OCI-LY3 (cell line): ENCODE measurements at regions not wholly inside any gene's neighbourhood (a gene's known extent, or its start where the extent isn't known, plus 50 kb on each side); places are given as distances from the start of the nearest gene placed in this dataset.
"Not testable (repeated sequence)": the region's sequence is repeated elsewhere in the genome, so short reads cannot be mapped to it uniquely, and the experiment has no call there.

Experiments used
- H2AFZ ChIP-seq: fragments of 200-600, 300-600 bp; shearing (Covaris generic); 2 replicates; pipeline ENCODE4 v1.6.0; 2014; ENCODE audit warnings: antibody characterized with exemption, low read depth, low read length
- H3K27ac ChIP-seq: fragments of 200-600, 300-600 bp; sonication (generic); 2 replicates; pipeline ENCODE4 v1.5.1; 2014; ENCODE audit warnings: mild to moderate bottlenecking, low read length, moderate library complexity, mixed read lengths
- H3K27me3 ChIP-seq: fragments of 200-600, 300-600 bp; sonication (generic); 2 replicates; pipeline ENCODE4 v1.6.1; 2014; ENCODE audit warnings: low read depth, low read length, mixed read lengths
- H3K36me3 ChIP-seq: fragments of 200-600, 300-600 bp; sonication (generic); replicated peaks from 2 replicates; pipeline ENCODE3; 2014; ENCODE audit warnings: low read depth, low read length, mixed read lengths
- H3K4me1 ChIP-seq: fragments of 300-600, 200-600 bp; sonication (generic); 2 replicates; pipeline ENCODE4 v1.6.1; 2014; ENCODE audit warnings: low read length, mixed read lengths
- H3K4me2 ChIP-seq: fragments of 200-600, 300-600 bp; sonication (generic); 2 replicates; pipeline ENCODE4 v1.6.1; 2014; ENCODE audit warnings: low read length, mixed read lengths
- H3K4me3 ChIP-seq: fragments of 300-600, 200-600 bp; sonication (generic); 2 replicates; pipeline ENCODE4 v1.5.1; 2014; ENCODE audit warnings: antibody characterized with exemption, mild to moderate bottlenecking, low read length, moderate library complexity
- H3K79me2 ChIP-seq: fragments of 300-600, 200-600 bp; shearing (Covaris generic); 2 replicates; pipeline ENCODE4 v1.6.1; 2014; ENCODE audit warnings: mild to moderate bottlenecking, low read length, mixed read lengths
- H3K9ac ChIP-seq: fragments of 300-600, 200-600 bp; shearing (Covaris generic); 2 replicates; pipeline ENCODE4 v1.6.0; 2014; ENCODE audit warnings: mild to moderate bottlenecking, low read length, moderate library complexity
- H3K9me3 ChIP-seq: fragments of 200-600, 300-600 bp; shearing (Covaris generic); 2 replicates; pipeline ENCODE4 v1.6.1; 2014; ENCODE audit warnings: low read length, mixed read lengths; ENCODE audit not compliant: insufficient read depth
- H4K20me1 ChIP-seq: fragments of 200-600, 300-600 bp; sonication (generic); 2 replicates; pipeline ENCODE4 v1.6.1; 2016; ENCODE audit warnings: low read length, mixed read lengths; ENCODE audit not compliant: insufficient read depth
- EZH2phosphoT487 ChIP-seq: fragments of 200-600 bp; shearing (Covaris generic); IDR thresholded peaks from 2 replicates; pipeline ENCODE4 v1.6.1; 2018; ENCODE audit warnings: antibody characterized with exemption, mixed run types, low read depth
- TF ChIP-seq, protein P1 (sequence below): fragments of 200-600, 300-600 bp; sonication (generic); IDR thresholded peaks from 2 replicates; pipeline ENCODE4 v1.5.1; 2014; ENCODE audit warnings: antibody characterized with exemption, low read length, low read depth

DNA sequence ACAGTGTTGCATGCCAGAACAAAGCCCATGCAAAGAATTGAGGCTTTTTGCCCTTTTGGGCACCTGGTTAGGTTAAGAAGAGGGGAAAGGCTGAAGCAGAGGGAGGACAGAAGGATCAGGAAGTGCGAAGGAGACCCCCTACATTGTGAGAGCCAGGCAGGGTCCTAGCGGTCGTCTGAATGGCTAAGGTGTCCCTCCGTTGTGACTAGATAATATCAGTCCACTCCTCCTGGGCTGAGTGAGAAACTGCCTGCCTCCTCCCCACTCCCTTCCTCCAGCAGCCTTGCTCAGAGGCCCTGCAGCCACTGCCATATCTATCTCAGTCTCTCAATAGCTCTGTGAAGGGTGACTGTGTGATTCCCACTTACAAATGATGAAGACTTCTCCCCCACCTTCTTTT lies 75.1 kb downstream of the WSB1 start:
- H3K4me3 ChIP-seq: no peak overlapping the region
- TF ChIP-seq, protein P1, sequence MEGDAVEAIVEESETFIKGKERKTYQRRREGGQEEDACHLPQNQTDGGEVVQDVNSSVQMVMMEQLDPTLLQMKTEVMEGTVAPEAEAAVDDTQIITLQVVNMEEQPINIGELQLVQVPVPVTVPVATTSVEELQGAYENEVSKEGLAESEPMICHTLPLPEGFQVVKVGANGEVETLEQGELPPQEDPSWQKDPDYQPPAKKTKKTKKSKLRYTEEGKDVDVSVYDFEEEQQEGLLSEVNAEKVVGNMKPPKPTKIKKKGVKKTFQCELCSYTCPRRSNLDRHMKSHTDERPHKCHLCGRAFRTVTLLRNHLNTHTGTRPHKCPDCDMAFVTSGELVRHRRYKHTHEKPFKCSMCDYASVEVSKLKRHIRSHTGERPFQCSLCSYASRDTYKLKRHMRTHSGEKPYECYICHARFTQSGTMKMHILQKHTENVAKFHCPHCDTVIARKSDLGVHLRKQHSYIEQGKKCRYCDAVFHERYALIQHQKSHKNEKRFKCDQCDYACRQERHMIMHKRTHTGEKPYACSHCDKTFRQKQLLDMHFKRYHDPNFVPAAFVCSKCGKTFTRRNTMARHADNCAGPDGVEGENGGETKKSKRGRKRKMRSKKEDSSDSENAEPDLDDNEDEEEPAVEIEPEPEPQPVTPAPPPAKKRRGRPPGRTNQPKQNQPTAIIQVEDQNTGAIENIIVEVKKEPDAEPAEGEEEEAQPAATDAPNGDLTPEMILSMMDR: no peak
- TF ChIP-seq EZH2phosphoT487: no peak
- no peaks in the 10 kb centered on the region for H4K20me1 ChIP-seq
- H3K9ac ChIP-seq: no peak overlapping the region
- H3K79me2 ChIP-seq: no peaks in the 10 kb centered on the region
- no peak overlapping the region for H3K4me2 ChIP-seq
- no peaks in the 10 kb centered on the region for H3K4me1 ChIP-seq
- no peak overlapping the region for H2AFZ ChIP-seq
- H3K27me3 ChIP-seq: 0 out of 2 replicates have a peak, but pooled peaks cover 3% of the 10 kb centered on the region
- no peak overlapping the region for H3K27ac ChIP-seq
- no peaks in the 10 kb centered on the region for H3K9me3 ChIP-seq
- H3K36me3 ChIP-seq: no peaks in the 10 kb centered on the region

DNA sequence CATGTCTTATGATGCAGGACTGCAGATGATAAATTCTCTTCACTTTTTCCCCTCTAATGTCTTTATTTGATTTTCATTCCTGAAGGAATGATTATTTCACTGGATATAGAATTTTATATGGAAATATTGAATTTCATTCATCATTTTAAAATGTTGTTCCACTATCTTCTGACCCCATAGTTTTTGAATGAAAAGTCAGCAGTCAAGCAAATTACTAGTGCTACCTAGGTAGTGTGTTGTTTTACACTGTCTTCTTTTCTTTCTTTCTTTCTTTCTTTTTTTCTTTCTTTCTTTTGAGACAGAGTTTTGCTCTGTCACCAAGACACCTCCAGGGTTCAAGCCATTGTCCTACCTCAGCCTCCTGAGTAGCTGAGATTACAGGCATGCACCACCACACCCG lies 76.9 kb downstream of the WSB1 start:
- Histone ChIP-seq H3K4me3 (no peak overlapping the region), H3K79me2 (no peaks in the 10 kb centered on the region), H3K27ac (no peak overlapping the region), H2AFZ (no peak overlapping the region), H3K9ac (no peak overlapping the region), H3K4me2 (no peak overlapping the region), H3K27me3 (no peaks in the 10 kb centered on the region), H3K9me3 (no peaks in the 10 kb centered on the region), H3K4me1 (no peaks in the 10 kb centered on the region), H4K20me1 (no peaks in the 10 kb centered on the region), H3K36me3 (no peaks in the 10 kb centered on the region)
- TF ChIP-seq EZH2phosphoT487: no peak
- TF ChIP-seq, protein P1: no peak

DNA sequence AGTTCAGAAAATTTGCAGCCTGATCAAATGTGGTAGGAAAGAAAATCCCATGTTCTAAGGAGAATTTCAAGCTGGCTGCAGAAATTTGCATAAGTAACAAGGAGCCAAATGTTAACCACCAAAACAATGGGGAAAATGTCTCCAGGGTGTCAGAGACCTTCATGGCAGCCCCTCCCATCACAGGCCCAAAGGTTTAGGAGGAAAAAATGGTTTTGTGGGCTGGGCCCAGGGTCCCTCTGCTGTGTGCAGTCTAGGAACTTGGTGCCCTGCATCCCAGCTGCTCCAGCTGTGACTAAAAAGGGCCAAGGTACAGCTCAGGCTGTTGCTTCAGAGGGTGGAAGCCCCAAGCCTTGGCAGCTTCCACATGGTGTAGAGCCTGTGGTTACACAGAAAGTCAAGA lies 79.8 kb downstream of the WSB1 start:
- not testable (repeated sequence) for H3K4me3 ChIP-seq, H3K9me3 ChIP-seq, H4K20me1 ChIP-seq, H3K4me2 ChIP-seq, H3K36me3 ChIP-seq, H3K9ac ChIP-seq, H3K79me2 ChIP-seq, H3K27me3 ChIP-seq, H3K27ac ChIP-seq, H3K4me1 ChIP-seq, H2AFZ ChIP-seq

DNA sequence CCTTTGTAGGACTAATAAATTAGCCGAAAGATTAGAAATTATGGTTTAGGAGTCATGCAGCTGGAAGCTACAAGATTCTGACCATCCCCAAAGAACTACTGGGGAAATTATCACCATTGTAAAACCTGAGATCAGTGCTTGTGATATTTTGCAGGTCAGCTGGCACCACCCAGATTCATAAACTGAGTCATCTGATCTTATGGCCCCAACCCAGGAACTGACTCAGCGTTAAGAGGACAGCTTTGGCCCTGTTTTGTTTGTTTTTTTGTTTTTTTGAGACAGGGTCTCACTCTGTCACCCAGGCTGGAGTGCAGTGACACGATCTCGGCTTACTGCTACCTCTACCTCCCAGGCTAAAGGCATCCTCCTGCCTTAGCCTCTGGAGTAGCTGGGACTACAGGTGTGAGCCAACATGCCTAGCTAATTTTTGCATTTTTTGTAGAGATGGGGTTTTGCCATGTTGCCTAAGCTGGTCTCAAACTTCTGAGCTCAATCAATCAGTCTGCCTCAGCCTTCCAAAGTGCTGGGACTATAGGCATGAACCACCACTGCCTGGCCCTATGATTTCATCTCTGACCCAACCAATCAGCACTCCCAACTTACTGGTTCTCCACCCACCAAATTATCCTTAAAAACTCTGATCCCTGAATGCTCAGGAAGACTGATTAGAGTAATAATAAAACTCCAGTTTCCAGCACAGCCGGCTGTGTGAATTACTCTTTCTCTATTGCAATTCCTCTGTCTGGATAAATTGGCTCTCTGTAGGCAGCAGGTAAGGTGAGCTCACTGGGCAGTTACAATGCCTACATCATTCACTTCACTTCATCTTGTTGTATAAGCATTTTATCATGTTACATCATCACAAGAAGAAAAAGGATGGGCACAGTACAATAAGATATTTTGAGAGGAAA lies 79.4 kb upstream of the KSR1 start:
- H3K4me2 ChIP-seq: no peak overlapping the region
- no peaks in the 10 kb centered on the region for H3K36me3 ChIP-seq
- H3K27me3 ChIP-seq: no peaks in the 10 kb centered on the region
- H3K4me3 ChIP-seq: no peak overlapping the region
- H3K79me2 ChIP-seq: no peaks in the 10 kb centered on the region
- H2AFZ ChIP-seq: no peak overlapping the region
- no peaks in the 10 kb centered on the region for H4K20me1 ChIP-seq
- H3K9ac ChIP-seq: no peak overlapping the region
- TF ChIP-seq, protein P1: no peak
- TF ChIP-seq EZH2phosphoT487: no peak
- no peaks in the 10 kb centered on the region for H3K9me3 ChIP-seq
- peaks cover 3% of the 10 kb centered on the region; the same call in 1 of the 2 replicates for H3K4me1 ChIP-seq
- H3K27ac ChIP-seq: no peak overlapping the region
